HG02610 (cell line): ENCODE measurements at regions not wholly inside any gene's neighbourhood (a gene's known extent, or its start where the extent isn't known, plus 50 kb on each side); places are given as distances from the start of the nearest gene placed in this dataset.

Source experiments
- ATAC-seq: cut with Tn5 transposase; IDR thresholded peaks from one replicate; pipeline ENCODE4 v1.9.1; 2021; ENCODE audit warnings: mild to moderate bottlenecking, moderate library complexity; ENCODE audit not compliant: unreplicated experiment

DNA sequence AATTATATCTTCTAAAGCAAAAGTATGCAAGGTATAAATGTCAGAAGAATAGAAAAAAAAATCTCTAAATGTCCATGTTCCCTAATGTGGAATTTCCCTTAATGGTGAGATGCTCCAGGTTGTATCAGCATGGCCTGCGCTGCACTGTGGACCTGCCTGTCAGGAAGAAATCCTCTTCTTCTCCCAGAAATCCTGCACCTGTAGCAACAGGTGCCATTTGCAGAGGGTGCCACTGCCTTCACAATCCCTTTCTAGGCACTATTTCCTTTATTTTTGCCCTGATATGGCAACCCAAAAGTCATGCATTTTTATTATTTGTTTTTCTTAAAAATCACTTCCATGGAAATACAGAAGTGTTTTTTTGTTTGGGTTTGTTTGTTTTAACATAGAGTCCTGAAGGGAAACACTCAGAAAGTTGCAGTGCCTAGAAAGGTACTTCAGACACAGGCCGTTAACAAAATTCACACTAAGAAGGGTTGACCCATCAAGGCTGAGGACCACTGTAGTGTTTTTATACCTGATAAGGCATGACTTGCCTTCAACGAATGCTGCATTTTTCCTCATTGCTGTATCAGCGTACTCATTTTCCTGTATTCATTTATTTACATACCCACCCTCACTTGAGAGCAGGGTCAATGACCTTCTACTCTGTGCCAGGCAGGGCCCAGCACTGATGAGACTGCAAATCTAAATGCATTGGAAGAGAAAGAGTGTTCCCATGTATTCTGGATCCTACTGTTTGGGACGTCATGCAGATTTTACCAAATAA is 177.8 kb downstream of the SNX18 start:
- no peak for ATAC-seq

DNA sequence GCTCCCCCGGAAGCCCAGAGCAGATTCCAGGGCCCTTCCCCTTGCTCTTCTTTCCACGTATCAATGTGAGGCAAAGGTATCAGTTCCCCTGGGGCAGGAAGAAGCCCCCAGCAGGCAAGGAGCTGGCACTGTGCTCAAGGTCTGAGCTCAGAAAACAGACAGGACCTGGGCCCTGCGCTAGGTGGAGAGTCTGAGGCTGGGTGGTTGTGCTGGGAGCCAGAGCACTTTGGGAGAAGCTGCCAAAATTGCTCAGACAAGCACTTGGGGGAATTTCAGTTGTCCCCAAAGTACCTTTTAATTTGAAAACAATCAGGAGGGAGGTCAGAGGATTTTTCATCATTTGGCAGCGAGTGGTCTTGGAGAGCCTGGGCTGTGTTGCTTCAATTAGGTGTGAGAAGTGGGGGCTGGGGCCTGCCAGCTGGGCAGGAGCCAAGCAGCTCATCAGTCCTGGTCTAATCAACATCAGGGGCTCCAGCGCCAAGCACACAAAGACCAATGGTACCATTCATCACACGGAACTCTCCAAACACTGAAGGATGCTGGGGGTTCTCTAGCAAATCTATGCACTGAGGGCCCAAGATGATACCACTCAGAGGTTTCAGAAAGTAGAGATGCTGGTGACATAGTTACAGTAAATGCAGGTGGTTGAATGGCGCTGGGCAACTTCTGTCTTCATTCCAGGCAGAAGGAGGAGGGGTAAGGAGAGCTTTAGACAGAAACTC is 176.5 kb downstream of the SNX18 start:
- no peak for ATAC-seq

DNA sequence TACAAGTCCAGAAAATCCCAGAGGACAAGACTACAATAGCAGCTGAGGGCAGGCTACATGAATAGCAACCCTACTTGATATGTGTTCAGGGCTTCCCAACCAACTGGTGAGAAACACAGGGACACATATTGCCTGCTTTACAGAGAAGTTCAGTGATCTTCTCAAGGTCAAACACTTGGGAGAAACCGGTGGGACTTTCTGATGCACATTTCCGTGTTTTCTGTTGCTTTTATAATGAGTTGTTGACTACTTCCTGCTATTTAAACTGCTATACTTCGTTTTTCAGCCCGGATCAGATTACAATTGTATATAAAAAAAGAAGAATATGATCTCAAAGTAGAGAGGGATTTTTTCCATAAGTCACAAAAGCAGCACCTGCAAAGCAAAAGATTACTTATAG is 175.1 kb downstream of the SNX18 start:
- no peak for ATAC-seq

DNA sequence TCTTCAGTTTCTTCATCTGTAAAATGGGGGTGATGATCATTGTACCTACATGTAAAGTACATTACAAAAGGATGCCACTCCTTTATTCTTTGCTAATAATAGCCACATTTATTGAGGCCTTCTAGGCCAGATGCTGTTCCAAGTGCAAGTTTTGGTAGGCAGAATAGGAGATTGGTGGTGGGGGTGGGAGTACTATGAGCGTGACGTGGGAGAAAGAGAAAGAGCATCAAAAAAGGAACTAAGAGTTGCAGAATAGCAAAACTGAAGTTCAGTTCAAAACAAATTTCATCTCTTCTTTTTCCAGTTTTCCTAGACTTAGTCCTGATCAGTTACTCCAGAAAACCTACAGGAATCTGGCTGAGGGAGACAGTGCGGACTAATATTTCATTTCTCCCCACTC is 174.1 kb downstream of the SNX18 start:
- ATAC-seq = no peak

DNA sequence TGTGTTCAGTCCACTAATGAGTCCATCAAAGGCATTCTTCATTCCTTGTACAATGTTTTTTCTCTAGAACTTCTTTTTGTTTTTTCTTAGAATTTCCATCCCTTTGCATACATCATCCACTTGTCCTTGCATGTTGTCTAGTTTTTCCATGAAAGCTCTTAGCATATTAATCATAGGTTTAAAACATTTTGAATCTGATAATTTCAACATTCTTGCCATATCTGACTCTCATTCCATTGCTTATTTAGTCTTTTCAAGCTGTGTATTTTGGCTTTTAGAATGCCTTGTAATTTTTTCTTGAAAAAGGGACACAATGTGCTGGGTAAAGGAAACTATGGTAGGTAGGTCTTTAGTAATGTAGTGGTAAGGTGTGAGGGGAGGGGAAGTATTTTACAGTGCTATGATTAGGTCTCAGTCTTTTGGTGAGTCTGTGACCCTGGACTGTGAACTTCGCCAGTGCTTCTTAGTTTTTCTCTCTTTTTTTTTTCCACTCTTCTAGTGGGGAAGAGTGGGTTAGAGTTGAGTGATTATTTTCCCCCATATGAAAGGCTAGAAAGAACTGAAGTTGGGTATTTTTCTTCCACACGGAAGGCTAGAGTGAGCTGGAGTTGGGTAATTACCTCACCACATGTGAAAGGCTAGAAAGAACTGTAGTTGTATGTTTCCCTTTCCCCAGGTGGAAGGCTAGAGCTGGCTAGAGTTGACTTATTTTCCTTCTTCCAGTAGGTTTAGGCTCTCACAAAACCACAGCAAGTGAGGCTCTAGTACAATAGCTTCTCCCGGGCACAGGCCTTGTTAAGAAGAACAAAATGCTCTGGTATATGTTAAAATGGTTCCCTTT is 172.1 kb downstream of the SNX18 start:
- peak; percentile 69 for ATAC-seq

DNA sequence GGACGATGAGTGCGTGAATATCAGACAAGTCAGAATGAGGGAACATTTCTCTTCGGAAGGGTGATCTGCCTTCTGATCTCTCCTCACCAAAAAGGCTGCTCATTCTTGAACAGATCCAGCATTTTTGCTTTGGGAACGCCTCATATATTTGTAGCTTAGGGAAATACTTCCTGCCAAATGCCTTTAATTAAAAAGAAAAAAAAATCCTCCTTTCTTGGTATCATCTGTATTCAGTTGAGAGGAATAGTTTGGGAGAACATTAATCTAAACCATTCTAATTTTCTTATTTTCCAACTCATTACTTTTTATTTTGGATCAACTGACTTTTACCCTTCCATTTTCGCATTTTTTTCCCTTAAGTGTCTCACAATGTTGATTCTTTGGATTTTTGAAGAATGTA is 163.4 kb downstream of the SNX18 start:
- no peak for ATAC-seq

DNA sequence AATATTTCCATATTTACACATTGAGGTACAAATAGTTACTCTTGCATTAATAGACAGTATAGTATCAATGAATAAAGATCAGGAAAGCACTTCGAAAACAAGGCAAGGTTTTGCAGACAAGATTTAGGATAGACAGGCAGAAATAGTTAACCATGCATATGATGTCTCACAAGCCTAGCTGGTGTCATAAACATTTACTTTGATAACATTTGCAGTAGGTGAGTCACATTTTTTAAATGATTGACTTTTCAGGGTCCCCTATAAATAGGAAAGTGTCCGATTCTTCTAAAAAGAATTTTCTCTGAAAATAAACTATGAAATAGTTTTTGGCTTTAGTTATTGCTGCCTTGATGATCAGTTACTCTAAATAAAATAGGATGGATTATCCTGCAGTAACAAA is 162.1 kb downstream of the SNX18 start:
- ATAC-seq = no peak

DNA sequence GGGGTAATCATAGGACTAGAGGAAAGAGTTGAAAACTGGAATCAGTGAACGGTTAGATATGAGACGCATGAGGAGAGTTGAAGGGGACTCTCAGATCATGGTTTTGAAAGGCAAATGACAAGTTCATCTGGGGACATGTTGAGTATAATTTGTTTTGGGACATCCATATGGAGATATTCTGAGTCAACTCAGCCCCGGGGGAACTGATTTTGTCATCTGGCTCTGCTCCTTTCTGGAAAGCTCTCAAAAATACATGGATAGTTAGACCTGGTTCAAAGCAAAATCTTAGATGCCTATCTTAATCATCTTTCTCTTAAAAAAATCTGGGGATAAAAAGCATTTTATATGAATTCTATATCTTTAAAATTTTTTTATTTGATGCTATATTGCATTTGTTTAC is 161.2 kb downstream of the SNX18 start:
- no peak for ATAC-seq

DNA sequence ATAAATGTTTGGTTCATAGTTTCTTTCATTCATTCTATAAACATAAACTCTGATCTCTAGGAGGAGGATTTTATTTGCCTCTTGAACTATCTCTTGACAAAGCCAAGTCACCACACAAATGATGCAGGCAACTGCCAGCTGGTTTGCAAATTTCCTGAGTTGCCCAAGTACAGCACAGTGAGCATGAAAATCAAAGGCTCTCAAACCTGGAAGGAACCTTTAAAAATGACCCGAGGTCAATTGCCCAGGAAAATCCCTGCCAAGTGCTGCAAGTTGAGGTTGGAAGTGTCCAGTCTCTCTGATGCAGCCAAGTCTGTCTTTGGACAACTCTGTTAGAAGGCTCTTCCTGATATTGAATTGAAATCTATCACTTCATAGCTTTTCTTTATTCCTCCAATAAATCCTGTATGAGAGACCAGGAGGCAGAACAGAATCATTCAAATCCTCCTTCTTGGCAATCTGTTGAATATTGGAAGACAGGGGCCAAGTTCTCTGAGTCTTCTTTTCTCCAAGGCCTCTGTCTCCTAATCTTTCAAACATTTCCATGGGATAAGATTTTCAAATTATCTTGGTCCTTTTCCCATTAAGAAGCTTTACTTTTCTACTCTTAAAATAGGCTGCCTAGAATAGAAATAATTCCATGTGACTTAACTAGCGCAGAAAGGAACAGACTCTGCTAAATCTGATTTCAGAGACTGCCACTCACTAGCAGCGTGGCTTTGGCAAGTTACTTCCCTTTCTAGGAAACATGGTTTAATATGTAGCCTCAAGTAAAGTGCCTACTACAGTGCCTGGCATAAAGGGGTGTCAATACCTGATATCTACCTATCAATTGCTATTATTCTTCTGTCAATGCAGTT is 159.2 kb downstream of the SNX18 start:
- ATAC-seq = no peak

DNA sequence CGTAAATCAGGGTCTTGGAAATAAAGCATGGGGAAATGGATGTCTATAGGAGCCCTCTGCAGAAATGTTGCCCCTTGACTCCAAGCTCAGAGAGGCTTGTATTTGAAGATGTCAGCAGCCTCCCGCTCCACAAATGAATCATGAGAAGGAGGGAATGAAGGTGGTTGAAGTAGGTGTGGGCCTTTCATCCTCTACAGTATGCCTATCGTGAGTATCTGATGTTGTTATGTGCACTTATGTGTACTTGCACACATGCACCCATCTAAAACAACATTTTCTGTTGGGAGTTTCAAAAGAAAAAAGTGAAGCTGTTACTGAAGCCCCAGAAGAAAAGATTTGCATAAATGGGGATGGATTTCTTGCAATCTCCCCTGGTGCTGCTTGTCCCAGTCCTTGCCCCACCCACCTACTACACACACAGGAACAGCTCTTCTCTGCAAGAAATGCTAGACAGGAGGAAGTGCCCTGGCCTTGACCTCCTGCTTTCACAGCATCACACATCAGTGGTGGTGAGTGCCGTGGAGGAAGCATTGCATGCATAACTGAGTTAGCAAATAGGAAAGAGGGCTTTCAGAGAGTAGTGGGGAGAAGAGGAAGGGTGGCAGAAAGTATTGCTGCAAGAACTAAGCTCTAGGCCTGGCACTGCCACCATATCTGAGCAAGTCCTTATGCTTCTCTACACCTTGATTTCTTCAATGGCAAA is 156.1 kb downstream of the SNX18 start:
- ATAC-seq = peak; percentile 48

DNA sequence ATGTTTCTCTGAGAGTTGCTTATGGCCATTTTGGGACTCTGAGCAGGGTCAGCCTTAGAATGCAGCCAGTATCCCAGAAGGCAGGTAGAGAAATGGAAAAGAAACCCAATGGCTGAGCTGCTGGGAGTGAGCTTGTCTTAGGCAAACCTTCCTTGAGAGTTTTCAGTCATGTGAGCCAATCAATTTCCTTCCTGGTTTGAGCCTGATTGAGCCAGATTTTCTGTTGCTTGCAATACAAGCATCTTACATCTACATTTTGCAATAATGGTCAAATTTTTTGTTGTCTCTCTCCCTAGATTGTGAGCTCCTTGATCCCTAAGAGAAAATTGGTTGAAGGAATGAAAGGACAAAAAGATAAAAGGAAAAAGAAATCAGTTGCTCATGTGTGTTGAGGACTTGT is 155.3 kb downstream of the SNX18 start:
- no peak for ATAC-seq

DNA sequence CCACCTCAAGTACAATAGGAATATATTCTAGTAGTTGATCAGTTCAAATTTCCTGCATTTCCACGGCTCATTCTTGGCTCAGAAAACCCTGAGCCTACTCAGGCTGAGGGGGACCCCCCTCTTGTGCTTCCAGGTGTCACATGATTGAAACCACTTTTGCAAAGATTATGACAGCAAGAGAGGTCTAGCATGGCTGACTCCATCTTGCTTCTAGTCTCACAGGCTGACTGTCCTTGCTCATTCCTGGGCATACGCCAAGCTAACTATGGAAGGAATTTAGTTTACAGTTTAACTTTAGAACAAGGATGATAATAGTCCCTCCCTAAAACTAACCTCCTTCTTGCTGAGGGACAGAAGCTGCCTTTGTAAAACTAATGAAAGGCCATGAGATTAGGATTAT is 154.1 kb downstream of the SNX18 start:
- peak; percentile 11 for ATAC-seq

DNA sequence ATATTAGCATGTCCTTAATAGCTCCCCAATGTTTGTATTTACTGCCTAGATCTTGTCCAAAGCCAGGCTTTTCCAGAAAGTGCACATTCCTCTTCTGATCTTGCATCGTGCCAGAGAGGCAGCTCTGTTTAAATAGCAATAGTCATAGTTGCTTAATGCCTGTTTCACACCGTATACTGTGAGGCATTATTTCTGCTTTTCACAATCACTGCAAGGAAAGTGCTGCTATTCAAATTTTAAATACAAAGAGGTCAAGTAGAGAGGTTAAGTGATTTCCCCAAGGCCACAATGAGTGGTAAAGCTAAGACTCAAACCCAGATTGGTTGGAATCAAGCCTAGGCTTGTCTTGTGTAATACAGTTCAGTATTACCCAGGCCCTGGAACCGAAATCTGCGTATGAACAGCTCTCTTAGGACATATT is 153.6 kb downstream of the SNX18 start:
- peak; percentile 61 for ATAC-seq

DNA sequence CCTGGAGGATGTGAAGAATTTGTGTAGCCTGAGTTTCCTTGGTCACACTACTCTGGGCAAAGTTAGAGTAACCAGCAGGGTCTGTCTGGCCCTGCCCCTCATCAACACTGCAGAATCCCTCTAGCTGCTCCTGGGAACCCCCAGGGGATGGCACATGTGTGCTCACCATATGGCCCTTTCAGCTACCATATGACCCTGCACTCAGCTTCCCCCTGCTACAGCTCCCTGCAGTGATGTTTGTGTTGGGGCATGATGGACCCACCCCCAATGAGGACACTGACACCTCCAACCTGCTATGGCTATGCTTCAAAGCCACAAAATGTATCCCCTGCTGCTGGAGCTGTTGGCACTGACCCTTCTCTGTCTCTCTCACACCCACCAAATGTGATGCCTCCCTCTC is 152.7 kb downstream of the SNX18 start:
- no peak for ATAC-seq

DNA sequence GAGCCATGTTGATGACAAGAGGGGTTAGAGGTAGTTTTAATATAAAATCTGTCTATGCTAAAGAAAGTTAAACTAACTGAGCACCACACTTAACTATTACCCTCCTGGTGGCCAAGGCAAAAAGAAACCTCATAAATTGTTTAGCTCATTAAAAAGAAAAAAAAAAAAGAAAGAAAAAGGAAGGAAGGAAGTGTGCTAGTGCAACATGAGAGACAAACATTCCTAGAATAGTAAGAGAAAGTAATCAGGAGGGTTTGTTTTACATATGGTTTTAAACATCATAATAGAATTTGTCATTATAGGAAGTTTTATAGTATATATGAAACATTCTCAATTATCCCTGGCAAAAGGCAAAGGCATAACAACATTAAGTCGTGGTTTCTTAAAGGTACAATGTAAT is 152.3 kb downstream of the SNX18 start:
- ATAC-seq = no peak

DNA sequence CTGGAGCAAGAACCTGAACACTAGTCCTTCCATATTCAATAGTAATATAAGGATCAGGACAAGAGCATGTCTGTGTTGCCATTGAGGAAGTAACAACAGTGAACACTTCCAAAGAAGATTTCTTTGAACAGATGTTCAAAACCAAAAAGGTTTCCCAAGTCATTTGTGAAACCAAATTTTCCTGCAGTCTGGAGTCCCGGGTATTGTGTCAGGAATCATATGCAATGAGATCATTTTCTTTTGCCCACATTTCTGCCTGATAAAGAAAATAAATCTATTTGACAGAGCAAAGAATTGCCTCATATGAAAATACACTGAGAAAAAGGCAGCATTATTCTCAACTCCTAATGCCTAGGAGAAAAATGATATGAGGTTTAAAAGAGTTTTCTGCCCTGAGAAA is 151.7 kb downstream of the SNX18 start:
- ATAC-seq = no peak

DNA sequence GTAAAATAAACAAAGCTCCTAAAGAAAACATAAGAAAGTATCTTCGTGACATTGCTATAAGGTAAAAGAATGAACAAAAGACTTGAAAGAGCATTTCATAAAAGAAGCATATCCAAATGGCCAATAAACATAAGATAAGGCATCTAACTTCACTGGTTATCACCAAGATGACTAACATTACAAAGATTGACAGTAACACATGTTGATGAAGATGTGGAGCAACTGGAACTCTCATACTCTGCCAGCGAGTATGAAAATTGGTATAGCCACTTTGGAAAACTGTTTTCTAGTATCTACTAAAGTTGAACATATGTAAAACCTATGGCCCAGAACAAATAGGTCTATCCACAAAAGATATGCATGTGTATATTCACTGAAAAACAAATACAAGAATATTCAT is 150.5 kb downstream of the SNX18 start:
- no peak for ATAC-seq

DNA sequence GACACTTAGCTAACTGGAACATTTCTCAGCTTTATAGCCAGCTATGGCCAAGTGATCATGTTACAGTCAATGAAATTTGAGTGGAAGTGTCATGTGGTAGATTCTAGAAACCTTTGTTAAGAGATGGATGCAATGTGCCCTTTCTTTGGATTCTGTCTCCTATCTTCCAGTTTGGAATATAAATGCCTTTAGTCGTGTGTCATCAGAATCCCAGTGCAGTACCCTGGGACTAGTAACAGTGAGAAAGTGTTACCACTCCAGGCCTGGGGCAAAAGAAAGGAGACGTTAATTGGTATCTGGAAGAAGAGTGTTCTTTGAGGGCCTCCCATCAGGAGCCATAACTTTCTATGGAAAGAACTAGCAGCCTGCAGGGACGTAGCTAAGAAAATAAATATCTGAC is 149.6 kb downstream of the SNX18 start:
- no peak for ATAC-seq

DNA sequence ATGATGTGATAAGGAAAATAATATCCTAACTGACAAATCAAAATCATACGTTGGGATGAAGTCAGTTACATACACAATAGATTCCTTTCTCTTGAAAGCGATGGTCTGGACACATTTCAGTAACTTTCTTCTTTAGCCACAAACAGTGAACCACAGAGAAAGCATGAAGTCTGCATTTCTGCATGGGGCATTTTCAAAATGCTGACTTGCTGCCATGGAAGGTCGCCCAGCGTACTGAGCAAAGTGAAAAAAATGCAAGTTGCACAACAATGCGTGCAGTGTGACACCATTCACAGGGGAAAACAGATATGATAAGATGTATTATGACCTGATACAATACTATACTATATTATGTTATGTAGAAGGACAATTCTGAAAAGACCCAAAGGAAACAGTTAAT is 146.3 kb downstream of the SNX18 start:
- no peak for ATAC-seq

DNA sequence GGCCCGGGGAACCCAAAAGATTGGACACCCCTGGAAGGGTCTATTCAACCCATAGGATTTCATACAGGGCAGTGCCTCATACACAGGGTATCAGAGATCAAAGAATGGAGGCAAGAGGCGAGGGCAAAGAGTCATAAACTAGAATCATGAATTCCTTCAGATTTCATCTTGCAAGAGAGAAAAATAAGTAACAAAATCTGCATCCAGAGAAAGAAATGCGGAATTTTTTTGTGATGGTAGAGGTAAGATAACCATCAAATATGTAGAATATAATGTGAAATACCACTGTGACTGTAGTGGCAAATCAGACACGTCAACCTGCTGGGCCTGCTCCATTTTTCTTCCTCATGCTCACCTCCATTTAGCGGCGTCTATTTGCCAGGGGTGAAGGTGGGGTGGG is 143.6 kb downstream of the SNX18 start:
- no peak for ATAC-seq
